ENCODE measurements at regions not wholly inside any gene's neighbourhood (a gene's known extent, or its start where the extent isn't known, plus 50 kb on each side); places are given as distances from the start of the nearest gene placed in this dataset.

- TF ChIP-seq CTCF (IDR thresholded peaks at IDR 0.05; ENCODE audit: low read length): no peak
- TF ChIP-seq EZH2 (IDR thresholded peaks at IDR 0.05; ENCODE audit: borderline replicate concordance, low read length): no peak
Measured at GRCh38 chr6:167497428-167498056, 172.7 kb downstream of the TTLL2 start.

Data from OCI-LY1 (cell line).